Stimulated activated CD8-positive, alpha-beta memory T cell treated with anti-CD3 and anti-CD28 coated beads, Interleukin-12 subunit alpha, Interleukin-12 subunit beta, amount 100 ng/mL, for 1 hour (primary cell): ENCODE measurements at regions not wholly inside any gene's neighbourhood (a gene's known extent, or its start where the extent isn't known, plus 50 kb on each side); places are given as distances from the start of the nearest gene placed in this dataset.
"Not testable (repeated sequence)": the region's sequence is repeated elsewhere in the genome, so short reads cannot be mapped to it uniquely, and the experiment has no call there.

Experiments used
- DNase-seq: peaks from one replicate; pipeline ENCODE4 v3.0.0-alpha.2; 2020; ENCODE audit warnings: low read depth

GRCh38 chr16:65727534-65728137, 605.8 kb upstream of the CDH11 start:
- no peak for DNase-seq

- DNase-seq = no peak
Observed at GRCh38 chr16:65725156-65725845, 603.4 kb upstream of the CDH11 start.

GRCh38 chr16:65722429-65722828, 600.6 kb upstream of the CDH11 start:
- no peak for DNase-seq

- DNase-seq = no peak
Observed at GRCh38 chr16:65717846-65718245, 596.0 kb upstream of the CDH11 start.

- no peak for DNase-seq
Observed at GRCh38 chr16:65716737-65717700, 595.2 kb upstream of the CDH11 start.

- DNase-seq = no peak
Observed at GRCh38 chr16:65713181-65713808, 591.4 kb upstream of the CDH11 start.

GRCh38 chr16:65710107-65710506, 588.2 kb upstream of the CDH11 start:
- DNase-seq = no peak

- no peak for DNase-seq
Observed at GRCh38 chr16:65704866-65705265, 583.0 kb upstream of the CDH11 start.

- no peak for DNase-seq
Observed at GRCh38 chr16:65702707-65703402, 581.0 kb upstream of the CDH11 start.

GRCh38 chr16:65700596-65700995, 578.7 kb upstream of the CDH11 start:
- no peak for DNase-seq

- DNase-seq = no peak
Observed at GRCh38 chr16:65698791-65699321, 577.0 kb upstream of the CDH11 start.

- no peak for DNase-seq
Observed at GRCh38 chr16:65697521-65697920, 575.7 kb upstream of the CDH11 start.

- DNase-seq = no peak
Observed at GRCh38 chr16:65697065-65697464, 575.2 kb upstream of the CDH11 start.

- not testable (repeated sequence) for DNase-seq
Observed at GRCh38 chr16:65691846-65692245, 570.0 kb upstream of the CDH11 start.

- no peak for DNase-seq
Observed at GRCh38 chr16:65689726-65690125, 567.9 kb upstream of the CDH11 start.

- no peak for DNase-seq
Observed at GRCh38 chr16:65688301-65688700, 566.4 kb upstream of the CDH11 start.

GRCh38 chr16:65684230-65684629, 562.4 kb upstream of the CDH11 start:
- DNase-seq = no peak

- no peak for DNase-seq
Observed at GRCh38 chr16:65681406-65681805, 559.5 kb upstream of the CDH11 start.

GRCh38 chr16:65679785-65680184, 557.9 kb upstream of the CDH11 start:
- DNase-seq = no peak

GRCh38 chr16:65675161-65675560, 553.3 kb upstream of the CDH11 start:
- DNase-seq = no peak

GRCh38 chr16:65672960-65673359, 551.1 kb upstream of the CDH11 start:
- no peak for DNase-seq
